BJ (cell line): ENCODE measurements at regions not wholly inside any gene's neighbourhood (a gene's known extent, or its start where the extent isn't known, plus 50 kb on each side); places are given as distances from the start of the nearest gene placed in this dataset.

ENCODE experiments used
- CTCF ChIA-PET: fragments of 350-600 bp; formaldehyde crosslinking; extraction: SDS; loops from one replicate; lab custom pipeline; 2021; ENCODE audit warnings: antibody characterized with exemption, inconsistent platforms; lab: Yijun Ruan, JAX
- POLR2A ChIA-PET: fragments of 300-600 bp; sonication (Branson Sonifier 250); formaldehyde crosslinking; extraction: SDS; loops from one replicate; lab custom pipeline; 2021; ENCODE audit warnings: antibody characterized with exemption; lab: Charles Lee
- DNase-seq: peaks from one replicate; pipeline ENCODE4 v3.0.0-alpha.2; 2011; ENCODE audit warnings: low read depth
- H3K27me3 ChIP-seq: 2 replicates; pipeline ENCODE4 v1.6.0; 2011; ENCODE audit warnings: low read length; ENCODE audit not compliant: control insufficient read depth, insufficient read depth
- H3K36me3 ChIP-seq: 2 replicates; pipeline ENCODE4 v1.5.1; 2011; ENCODE audit warnings: low read length; ENCODE audit not compliant: control insufficient read depth, insufficient read depth
- H3K4me3 ChIP-seq: 2 replicates; pipeline ENCODE4 v1.5.1; 2011; ENCODE audit warnings: low read depth, mild to moderate bottlenecking, control low read depth, low read length
- TF ChIP-seq, protein P1 (sequence below): IDR thresholded peaks from 2 replicates; pipeline ENCODE4 v1.5.1; 2011; ENCODE audit warnings: low read depth, mild to moderate bottlenecking, control low read depth, inconsistent platforms, low read length, moderate library complexity; ENCODE audit not compliant: insufficient read depth

DNA sequence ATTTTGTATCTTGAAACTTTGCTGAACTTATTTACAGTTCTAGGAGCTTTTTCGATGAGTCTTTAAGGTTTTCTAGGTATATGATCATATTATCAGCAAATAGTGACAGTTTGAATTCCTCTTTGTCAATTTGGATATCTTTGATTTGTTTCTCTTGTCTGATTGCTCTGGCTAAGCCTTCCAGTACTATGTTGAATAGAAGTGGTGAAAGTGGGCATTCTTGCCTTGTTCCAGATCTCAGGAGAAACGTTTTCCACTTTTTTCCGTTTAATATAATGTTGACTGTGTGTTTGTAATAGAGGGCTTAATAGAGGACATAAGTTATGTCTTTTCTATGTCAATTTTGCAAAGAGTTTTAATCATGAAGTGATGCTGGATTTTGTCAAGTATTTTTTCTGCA is 124.3 kb downstream of the ZNF280B start:
- CTCF ChIA-PET, result no interaction called here
- POLR2A ChIA-PET, result no interaction called here
- TF ChIP-seq, protein P1, sequence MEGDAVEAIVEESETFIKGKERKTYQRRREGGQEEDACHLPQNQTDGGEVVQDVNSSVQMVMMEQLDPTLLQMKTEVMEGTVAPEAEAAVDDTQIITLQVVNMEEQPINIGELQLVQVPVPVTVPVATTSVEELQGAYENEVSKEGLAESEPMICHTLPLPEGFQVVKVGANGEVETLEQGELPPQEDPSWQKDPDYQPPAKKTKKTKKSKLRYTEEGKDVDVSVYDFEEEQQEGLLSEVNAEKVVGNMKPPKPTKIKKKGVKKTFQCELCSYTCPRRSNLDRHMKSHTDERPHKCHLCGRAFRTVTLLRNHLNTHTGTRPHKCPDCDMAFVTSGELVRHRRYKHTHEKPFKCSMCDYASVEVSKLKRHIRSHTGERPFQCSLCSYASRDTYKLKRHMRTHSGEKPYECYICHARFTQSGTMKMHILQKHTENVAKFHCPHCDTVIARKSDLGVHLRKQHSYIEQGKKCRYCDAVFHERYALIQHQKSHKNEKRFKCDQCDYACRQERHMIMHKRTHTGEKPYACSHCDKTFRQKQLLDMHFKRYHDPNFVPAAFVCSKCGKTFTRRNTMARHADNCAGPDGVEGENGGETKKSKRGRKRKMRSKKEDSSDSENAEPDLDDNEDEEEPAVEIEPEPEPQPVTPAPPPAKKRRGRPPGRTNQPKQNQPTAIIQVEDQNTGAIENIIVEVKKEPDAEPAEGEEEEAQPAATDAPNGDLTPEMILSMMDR, result no peak
- Histone ChIP-seq H3K36me3 (no peaks in the 10 kb centered on the region), H3K4me3 (no peak overlapping the region), H3K27me3 (no peaks in the 10 kb centered on the region; the same call in none of the 2 replicates)
- no peak for DNase-seq

DNA sequence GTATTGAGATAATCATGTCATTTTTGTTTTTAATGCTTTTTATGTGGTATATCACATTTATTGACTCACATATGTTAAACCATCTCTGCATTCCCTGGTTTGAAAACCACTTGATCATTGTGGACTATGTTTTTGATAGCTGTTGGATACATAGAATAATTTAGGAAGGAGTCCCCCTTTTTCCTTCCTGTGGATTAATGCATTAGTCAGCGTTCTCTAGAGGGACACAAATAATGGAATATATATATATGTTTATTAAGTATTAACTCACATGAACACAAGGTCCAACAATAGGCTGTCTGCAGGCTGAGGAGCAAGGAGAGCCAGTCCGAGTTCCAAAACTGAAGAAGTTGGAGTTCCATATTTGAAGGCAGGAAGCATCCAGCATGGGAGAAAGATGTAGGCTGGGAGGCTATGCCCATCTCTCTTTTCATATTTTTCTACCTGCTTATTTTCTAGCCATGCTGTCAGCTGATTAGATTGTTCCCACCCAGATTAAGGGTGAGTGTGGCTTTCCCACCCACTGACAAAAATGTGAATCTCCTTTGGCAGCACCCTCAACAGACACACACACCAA is 123.8 kb downstream of the ZNF280B start:
- POLR2A ChIA-PET, result no interaction called here
- Histone ChIP-seq H3K27me3 (no peaks in the 10 kb centered on the region; the same call in none of the 2 replicates), H3K4me3 (no peak overlapping the region), H3K36me3 (no peaks in the 10 kb centered on the region)
- TF ChIP-seq, protein P1, result no peak
- CTCF ChIA-PET, result no interaction called here
- no peak for DNase-seq

DNA sequence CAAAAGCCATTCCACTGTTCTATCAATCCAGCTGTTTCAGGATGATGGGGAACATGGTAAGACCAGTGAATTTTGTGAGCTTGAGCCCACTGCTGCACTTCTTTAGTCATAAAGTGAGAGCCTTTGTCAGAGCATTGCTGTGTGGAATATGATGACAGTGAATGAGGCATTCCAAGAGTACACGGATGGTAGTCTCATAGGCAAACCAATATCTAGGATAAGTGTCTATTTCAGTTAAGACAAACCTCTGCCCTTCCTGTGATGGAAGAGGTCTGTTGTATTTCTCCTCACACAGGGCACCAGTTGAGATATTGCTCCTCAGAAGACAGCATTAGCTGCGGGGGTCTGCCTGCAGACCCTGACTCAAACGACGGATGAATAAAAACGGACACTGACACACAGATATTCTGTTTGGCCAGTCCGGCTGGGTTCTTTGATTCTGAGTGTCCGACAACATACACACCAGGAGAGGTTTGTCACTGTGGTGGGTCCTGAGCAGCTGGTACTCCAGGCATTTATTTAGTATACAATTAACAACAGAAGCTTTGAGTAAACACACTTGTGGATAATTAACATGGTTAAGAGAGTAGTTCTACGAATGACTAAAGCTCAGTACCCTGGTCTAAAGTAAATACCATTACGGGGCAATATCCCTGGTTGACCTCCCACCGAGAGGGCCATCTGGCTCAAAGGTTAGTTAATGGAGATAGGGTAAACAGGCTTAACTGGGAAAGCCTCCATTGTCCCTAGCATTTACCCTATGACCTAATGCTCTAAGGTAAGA is 121.7 kb downstream of the ZNF280B start:
- Histone ChIP-seq H3K36me3 (no peaks in the 10 kb centered on the region), H3K4me3 (no peak overlapping the region), H3K27me3 (no peaks in the 10 kb centered on the region; the same call in 1 of the 2 replicates)
- TF ChIP-seq, protein P1, result no peak
- ChIA-PET CTCF (interaction anchor here (0.6 to 1.3 kb wide), 2 partner anchors 35 to 44 kb away, joined by 3 read pairs; no protein-coding TSS in a partner anchor), POLR2A (no interaction called here)
- DNase-seq, result no peak

DNA sequence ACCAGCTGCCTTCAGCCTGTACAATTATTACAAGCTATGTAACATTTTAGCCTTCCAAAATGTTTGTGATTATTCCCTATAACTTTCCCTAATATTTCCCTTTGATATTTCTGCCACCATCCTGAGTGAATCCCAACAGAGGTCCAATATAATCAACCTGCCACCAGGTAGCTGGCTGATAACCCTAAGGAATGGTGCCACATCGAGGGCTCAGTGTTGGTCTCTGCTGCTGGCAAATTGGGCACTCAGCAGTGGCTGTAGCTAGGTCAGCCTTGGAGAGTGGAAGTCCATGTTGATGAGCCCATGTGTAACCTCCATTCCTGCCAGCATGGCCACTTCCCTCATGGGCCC is 121.2 kb downstream of the ZNF280B start:
- H3K4me3 ChIP-seq, result no peak overlapping the region
- POLR2A ChIA-PET, result no interaction called here
- TF ChIP-seq, protein P1, result no peak
- no peaks in the 10 kb centered on the region; the same call in 1 of the 2 replicates for H3K27me3 ChIP-seq
- H3K36me3 ChIP-seq, result no peaks in the 10 kb centered on the region
- no peak for DNase-seq
- CTCF ChIA-PET, result interaction anchor here (0.6 to 1.3 kb wide), 2 partner anchors 35 to 43 kb away, joined by 3 read pairs; no protein-coding TSS in a partner anchor

DNA sequence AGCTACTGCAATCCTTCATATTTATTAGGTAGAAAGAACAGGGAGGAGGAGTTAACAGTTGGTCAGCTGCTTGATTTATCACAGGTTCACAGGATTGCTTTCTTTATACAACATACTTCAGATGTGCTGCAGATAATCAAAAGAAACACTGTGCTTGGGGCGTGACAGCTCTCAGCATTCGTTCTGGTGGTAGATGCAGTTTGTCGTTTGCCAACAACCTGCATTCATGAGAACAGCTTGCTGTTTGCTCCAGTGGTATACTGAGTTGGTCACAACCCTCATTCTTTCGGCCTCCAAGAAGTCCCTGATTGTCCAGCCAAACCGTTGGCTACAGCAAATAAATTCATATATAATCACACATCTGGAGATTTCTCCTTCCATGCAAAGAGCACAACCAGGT is 120.5 kb downstream of the ZNF280B start:
- TF ChIP-seq, protein P1, result no peak
- no peak for DNase-seq

More for the DNA sequence above, 120.5 kb downstream of the ZNF280B start:
- Histone ChIP-seq H3K27me3 (no peaks in the 10 kb centered on the region; the same call in 1 of the 2 replicates), H3K36me3 (no peaks in the 10 kb centered on the region), H3K4me3 (no peak overlapping the region)
- POLR2A ChIA-PET, result no interaction called here
- CTCF ChIA-PET, result no interaction called here
